Activated B cell treated with CpG ODN at 0.5 μM for 24 hours (primary cell): ENCODE measurements at regions not wholly inside any gene's neighbourhood (a gene's known extent, or its start where the extent isn't known, plus 50 kb on each side); places are given as distances from the start of the nearest gene placed in this dataset.
"Not testable (repeated sequence)": the region's sequence is repeated elsewhere in the genome, so short reads cannot be mapped to it uniquely, and the experiment has no call there.

Experiments
- ATAC-seq: fragments of 200-7000 bp; cut with Tn5 transposase; one replicate; pipeline ENCODE4 v1.10.0; 2021; ENCODE audit warnings: low read depth, mild to moderate bottlenecking, moderate library complexity
- CTCF ChIA-PET: fragments of 350-600 bp; sonication (Branson Sonifier 250); formaldehyde crosslinking; loops from one replicate; lab custom pipeline; 2021; ENCODE audit warnings: antibody characterized with exemption; lab: Charles Lee
- POLR2A ChIA-PET: fragments of 350-600 bp; sonication (Branson Sonifier 250); formaldehyde crosslinking; loops from one replicate; lab custom pipeline; 2021; ENCODE audit warnings: antibody characterized with exemption; lab: Charles Lee
- DNase-seq: peaks from one replicate; pipeline ENCODE4 v3.0.0; 2022
- H3K27ac Mint-ChIP-seq: one replicate; pipeline ENCODE4 v1.8.0; 2020; ENCODE audit warnings: mixed read lengths
- H3K27me3 Mint-ChIP-seq: one replicate; pipeline ENCODE4 v1.8.0; 2021; ENCODE audit warnings: mixed read lengths
- H3K36me3 Mint-ChIP-seq: one replicate; pipeline ENCODE4 v1.8.0; 2021; ENCODE audit warnings: low read depth, mixed read lengths
- H3K4me1 Mint-ChIP-seq: one replicate; pipeline ENCODE4 v1.8.0; 2021; ENCODE audit warnings: mixed read lengths
- H3K4me3 Mint-ChIP-seq: one replicate; pipeline ENCODE4 v1.8.0; 2020; ENCODE audit warnings: mild to moderate bottlenecking, mixed read lengths
- H3K9me3 Mint-ChIP-seq: one replicate; pipeline ENCODE4 v1.8.0; 2020; ENCODE audit warnings: mixed read lengths
- intact Hi-C: fragments of 100-400 bp; cut with micrococcal nuclease; formaldehyde crosslinking; loops from one replicate; pipeline ENCODE4 v1.15.1; 2024
- TF ChIP-seq, protein P1 (sequence below): fragments of 200-600 bp; IDR thresholded peaks from one replicate; pipeline ENCODE4 v1.8.0; 2022; ENCODE audit warnings: antibody characterized with exemption, mild to moderate bottlenecking

GRCh38 chr5:90263102-90263820, 146.3 kb downstream of the CETN3 start:
- H3K9me3 Mint-ChIP-seq, result no peaks in the 10 kb centered on the region
- peaks cover 6% of the 10 kb centered on the region for H3K4me1 Mint-ChIP-seq
- ATAC-seq, result no peak
- no peaks in the 10 kb centered on the region for H3K27me3 Mint-ChIP-seq
- DNase-seq, result no peak
- no peak overlapping the region for H3K27ac Mint-ChIP-seq
- H3K4me3 Mint-ChIP-seq, result no peak overlapping the region
- H3K36me3 Mint-ChIP-seq, result no peaks in the 10 kb centered on the region
- TF ChIP-seq, protein P1, sequence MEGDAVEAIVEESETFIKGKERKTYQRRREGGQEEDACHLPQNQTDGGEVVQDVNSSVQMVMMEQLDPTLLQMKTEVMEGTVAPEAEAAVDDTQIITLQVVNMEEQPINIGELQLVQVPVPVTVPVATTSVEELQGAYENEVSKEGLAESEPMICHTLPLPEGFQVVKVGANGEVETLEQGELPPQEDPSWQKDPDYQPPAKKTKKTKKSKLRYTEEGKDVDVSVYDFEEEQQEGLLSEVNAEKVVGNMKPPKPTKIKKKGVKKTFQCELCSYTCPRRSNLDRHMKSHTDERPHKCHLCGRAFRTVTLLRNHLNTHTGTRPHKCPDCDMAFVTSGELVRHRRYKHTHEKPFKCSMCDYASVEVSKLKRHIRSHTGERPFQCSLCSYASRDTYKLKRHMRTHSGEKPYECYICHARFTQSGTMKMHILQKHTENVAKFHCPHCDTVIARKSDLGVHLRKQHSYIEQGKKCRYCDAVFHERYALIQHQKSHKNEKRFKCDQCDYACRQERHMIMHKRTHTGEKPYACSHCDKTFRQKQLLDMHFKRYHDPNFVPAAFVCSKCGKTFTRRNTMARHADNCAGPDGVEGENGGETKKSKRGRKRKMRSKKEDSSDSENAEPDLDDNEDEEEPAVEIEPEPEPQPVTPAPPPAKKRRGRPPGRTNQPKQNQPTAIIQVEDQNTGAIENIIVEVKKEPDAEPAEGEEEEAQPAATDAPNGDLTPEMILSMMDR, result no peak
- intact Hi-C loops, result no loop called here
- POLR2A ChIA-PET, result interaction anchor here (0.7 kb wide), 1 partner anchor 1568 kb away, joined by 3 read pairs; no protein-coding TSS in a partner anchor
- CTCF ChIA-PET, result interaction anchor here (0.6 to 2.4 kb wide), 4 partner anchors 9 to 1537 kb away, joined by 3 to 16 read pairs (median 3); no protein-coding TSS in a partner anchor

DNA sequence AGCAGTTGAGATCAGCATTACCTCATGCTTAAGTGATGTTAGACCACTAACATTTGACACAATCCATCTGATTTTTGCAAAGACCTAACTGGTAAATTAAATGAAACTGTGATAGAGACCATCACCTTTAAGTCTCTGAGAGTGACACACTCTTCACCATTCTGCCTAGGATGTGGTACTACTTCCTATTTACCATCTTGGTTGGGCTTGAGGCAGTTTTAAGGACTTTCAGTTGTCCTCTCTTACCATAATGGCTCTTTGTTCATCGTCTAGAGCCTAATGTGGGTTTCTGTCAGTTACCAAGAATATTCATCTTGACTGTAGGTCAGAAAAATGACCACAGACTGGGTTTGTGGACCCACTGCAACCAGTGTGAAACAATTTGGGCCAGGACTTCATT, 158.1 kb downstream of the CETN3 start:
- DNase-seq (no peak), ATAC-seq (no peak)
- H3K27ac Mint-ChIP-seq, result no peak overlapping the region
- TF ChIP-seq, protein P1, result no peak
- ChIA-PET CTCF (no interaction called here), POLR2A (no interaction called here)
- no peak overlapping the region for H3K4me3 Mint-ChIP-seq
- H3K9me3 Mint-ChIP-seq, result peaks cover 2% of the 10 kb centered on the region
- H3K4me1 Mint-ChIP-seq, result no peaks in the 10 kb centered on the region
- intact Hi-C loops, result no loop called here
- no peaks in the 10 kb centered on the region for H3K36me3 Mint-ChIP-seq
- H3K27me3 Mint-ChIP-seq, result no peaks in the 10 kb centered on the region

- ChIA-PET CTCF (no interaction called here), POLR2A (no interaction called here)
- no peak overlapping the region for H3K4me3 Mint-ChIP-seq
- intact Hi-C loops, result no loop called here
- DNase-seq (no peak), ATAC-seq (no peak)
- TF ChIP-seq, protein P1, result no peak
- no peaks in the 10 kb centered on the region for H3K27me3 Mint-ChIP-seq
- H3K36me3 Mint-ChIP-seq, result no peaks in the 10 kb centered on the region
- H3K27ac Mint-ChIP-seq, result no peak overlapping the region
- H3K4me1 Mint-ChIP-seq, result no peaks in the 10 kb centered on the region
- peaks cover 2% of the 10 kb centered on the region for H3K9me3 Mint-ChIP-seq
Observed at GRCh38 chr5:90248640-90249039, 160.9 kb downstream of the CETN3 start.

DNA sequence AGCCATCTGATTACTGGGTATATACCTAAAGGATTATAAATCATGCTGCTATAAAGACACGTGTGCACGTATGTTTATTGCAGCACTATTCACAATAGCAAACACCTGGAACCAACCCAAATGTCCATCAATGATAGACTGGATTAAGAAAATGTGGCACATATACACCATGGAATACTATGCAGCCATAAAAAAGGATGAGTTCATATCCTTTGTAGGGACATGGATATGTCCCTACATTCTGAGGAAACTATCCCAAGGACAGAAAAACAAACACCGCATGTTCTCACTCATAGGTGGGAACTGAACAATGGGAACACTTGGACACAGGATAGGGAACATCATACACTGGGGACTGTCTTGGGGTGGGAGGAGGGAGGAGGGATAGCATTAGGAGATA, 165.7 kb downstream of the CETN3 start:
- intact Hi-C loops, H3K27me3 Mint-ChIP-seq, CTCF ChIA-PET, POLR2A ChIA-PET, DNase-seq, H3K9me3 Mint-ChIP-seq, ATAC-seq, H3K4me1 Mint-ChIP-seq, H3K36me3 Mint-ChIP-seq, H3K27ac Mint-ChIP-seq, H3K4me3 Mint-ChIP-seq: not testable (repeated sequence)

GRCh38 chr5:90233476-90233875, 176.1 kb downstream of the CETN3 start:
- no peaks in the 10 kb centered on the region for H3K36me3 Mint-ChIP-seq
- TF ChIP-seq, protein P1, result no peak
- intact Hi-C loops, result no loop called here

More at GRCh38 chr5:90233476-90233875, 176.1 kb downstream of the CETN3 start:
- Mint-ChIP-seq H3K27me3 (peaks cover 10% of the 10 kb centered on the region), H3K4me3 (no peak overlapping the region), H3K4me1 (no peaks in the 10 kb centered on the region), H3K27ac (no peak overlapping the region), H3K9me3 (no peaks in the 10 kb centered on the region)
- ATAC-seq (no peak), DNase-seq (no peak)
- POLR2A ChIA-PET, result no interaction called here
- CTCF ChIA-PET, result no interaction called here
